ENCODE measurements at regions not wholly inside any gene's neighbourhood (a gene's known extent, or its start where the extent isn't known, plus 50 kb on each side); places are given as distances from the start of the nearest gene placed in this dataset.

GRCh38 chr3:181534781-181535221 is 176.9 kb upstream of the SOX2 start:
- H3K27ac ChIP-seq, result no peak overlapping the region
- H3K4me1 ChIP-seq, result no peaks in the 10 kb centered on the region
- TF ChIP-seq POLR2A (IDR thresholded peaks at IDR 0.05) (no peak), CTCF (IDR thresholded peaks at IDR 0.05) (no peak)
- no peaks in the 10 kb centered on the region for H3K36me3 ChIP-seq
- no peak overlapping the region for H3K4me3 ChIP-seq
- 23 to 34% (median 26%) methylated on average over 3 of the region's 3 CpGs for WGBS, 4 donors
- ATAC-seq, result no peak
- no peaks in the 10 kb centered on the region for H3K9me3 ChIP-seq
- intact Hi-C loops (cut with DNase I), result no loop called here
- H3K27me3 ChIP-seq, result no peaks in the 10 kb centered on the region
- DNase-seq, result no peak

DNA sequence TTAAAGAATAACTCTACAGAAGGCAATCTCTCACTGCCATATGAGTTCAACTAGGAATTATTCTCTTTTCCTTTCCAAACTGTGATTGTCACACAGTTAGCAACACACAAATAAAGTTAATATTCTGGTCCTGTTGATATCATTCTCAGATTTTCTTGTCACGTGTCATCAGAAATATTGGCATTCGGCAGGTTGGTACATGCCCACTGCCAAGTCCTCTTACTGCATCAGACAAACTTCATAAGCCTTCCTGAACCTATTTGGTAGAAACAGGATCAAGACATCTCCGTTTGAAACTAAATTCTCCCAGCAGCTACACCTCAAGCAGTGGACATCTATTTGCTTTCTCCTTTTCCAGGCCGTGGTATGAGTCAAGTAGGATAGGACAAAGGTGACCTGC is 177.9 kb upstream of the SOX2 start:
- 60 to 75% (median 67%) methylated on average over 4 of the region's 4 CpGs for WGBS, 4 donors
- no peak for TF ChIP-seq CTCF (IDR thresholded peaks at IDR 0.05)
- TF ChIP-seq POLR2A (IDR thresholded peaks at IDR 0.05), result no peak
- no peak overlapping the region for H3K4me3 ChIP-seq

DNA sequence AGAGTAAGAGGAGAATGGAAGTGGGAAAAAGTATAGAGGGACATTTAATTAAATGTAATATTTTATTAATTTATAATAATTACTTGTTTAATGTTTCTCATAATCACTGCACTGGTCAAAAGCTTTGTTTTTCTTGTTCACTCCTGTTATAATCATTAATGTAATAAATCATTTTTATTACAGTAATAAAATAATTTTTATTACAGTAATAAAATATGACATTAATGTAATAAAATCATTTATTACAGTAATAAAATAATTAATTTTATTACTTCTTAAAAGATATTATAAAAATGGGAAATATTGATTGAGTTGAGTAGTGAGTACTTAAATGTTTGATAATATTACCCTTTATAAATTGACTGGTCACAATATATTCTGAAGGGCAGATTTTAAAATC is 181.1 kb upstream of the SOX2 start:
- no peak for ATAC-seq
- Histone ChIP-seq H3K27me3 (no peaks in the 10 kb centered on the region), H3K36me3 (no peaks in the 10 kb centered on the region), H3K4me3 (no peak overlapping the region), H3K9me3 (peaks cover 0 to 21% (median 0%) of the 10 kb centered on the region in 12 donors), H3K4me1 (no peaks in the 10 kb centered on the region), H3K27ac (no peak overlapping the region)
- intact Hi-C loops (cut with DNase I), result no loop called here
- no peak for DNase-seq
- TF ChIP-seq POLR2A (IDR thresholded peaks at IDR 0.05) (no peak), CTCF (IDR thresholded peaks at IDR 0.05) (no peak)

More for the DNA sequence above, 177.9 kb upstream of the SOX2 start:
- intact Hi-C loops (cut with DNase I), result no loop called here
- DNase-seq (no peak), ATAC-seq (no peak)
- Histone ChIP-seq H3K36me3 (no peaks in the 10 kb centered on the region), H3K27me3 (no peaks in the 10 kb centered on the region), H3K27ac (no peak overlapping the region), H3K9me3 (peaks cover 0 to 1% (median 0%) of the 10 kb centered on the region in 12 donors), H3K4me1 (no peaks in the 10 kb centered on the region)

GRCh38 chr3:181521831-181522230 is 189.9 kb upstream of the SOX2 start:
- WGBS, 4 donors, result 88 to 97% (median 95%) methylated on average over 2 of the region's 2 CpGs
- TF ChIP-seq CTCF (IDR thresholded peaks at IDR 0.05) (no peak), POLR2A (IDR thresholded peaks at IDR 0.05) (no peak)
- Histone ChIP-seq H3K27me3 (no peaks in the 10 kb centered on the region), H3K9me3 (peaks cover 0 to 48% (median 5%) of the 10 kb centered on the region in 12 donors), H3K27ac (no peak overlapping the region), H3K4me1 (no peaks in the 10 kb centered on the region), H3K4me3 (no peak overlapping the region), H3K36me3 (no peaks in the 10 kb centered on the region)
- ATAC-seq (no peak), DNase-seq (no peak)
- intact Hi-C loops (cut with DNase I), result no loop called here

Measured in heart left ventricle (tissue), 16 donors.